PC-3 (cell line): ENCODE measurements at regions not wholly inside any gene's neighbourhood (a gene's known extent, or its start where the extent isn't known, plus 50 kb on each side); places are given as distances from the start of the nearest gene placed in this dataset.

ENCODE experiments used
- ATAC-seq: fragments of 200-7000 bp; cut with Tn5 transposase; 2 replicates; pipeline ENCODE4 v1.9.1; 2020; ENCODE audit warnings: mild to moderate bottlenecking, moderate library complexity
- BruUV-seq: library from RNA; stranded (reverse); fragments of 400-500 nt; replicated peaks from 2 replicates; lab custom pipeline; 2021; lab: Mats Ljungman, UMichigan
- CTCF ChIA-PET: fragments of 300-600 bp; sonication (Branson Sonifier 250); formaldehyde crosslinking; loops from one replicate; lab custom pipeline; 2022; ENCODE audit warnings: antibody characterized with exemption; lab: Charles Lee
- POLR2A ChIA-PET: fragments of 300-600 bp; sonication (Branson Sonifier 250); formaldehyde crosslinking; loops from one replicate; lab custom pipeline; 2022; ENCODE audit warnings: antibody characterized with exemption; ENCODE audit not compliant: unreplicated experiment; lab: Charles Lee
- DNase-seq: peaks from one replicate; pipeline ENCODE4 v3.0.0-alpha.2; 2015
- H2AFZ ChIP-seq: fragments of 300-600 bp; sonication (generic); 2 replicates; pipeline ENCODE4 v1.6.0; 2016; ENCODE audit warnings: antibody characterized with exemption, low read length
- H3F3A ChIP-seq: fragments of 300-600 bp; sonication (generic); one replicate; pipeline ENCODE4 v1.6.0; 2017; ENCODE audit warnings: antibody characterized with exemption, low read length, control low read depth, mild to moderate bottlenecking; ENCODE audit not compliant: unreplicated experiment
- H3K27ac ChIP-seq: fragments of 300-600 bp; sonication (generic); 2 replicates; pipeline ENCODE4 v1.5.1; 2016; ENCODE audit warnings: mild to moderate bottlenecking, low read length
- H3K27me3 ChIP-seq: fragments of 300-600 bp; sonication (generic); 2 replicates; pipeline ENCODE4 v1.6.1; 2016; ENCODE audit warnings: low read length, mixed read lengths
- H3K36me3 ChIP-seq: fragments of 300-600 bp; sonication (generic); 2 replicates; pipeline ENCODE4 v1.6.1; 2016; ENCODE audit warnings: low read depth, mixed run types, low read length, mixed read lengths
- H3K4me1 ChIP-seq: fragments of 300-600 bp; sonication (generic); 2 replicates; pipeline ENCODE4 v1.5.1; 2016; ENCODE audit warnings: low read length; ENCODE audit not compliant: insufficient read depth
- H3K4me2 ChIP-seq: fragments of 300-600 bp; sonication (generic); 2 replicates; pipeline ENCODE4 v1.6.0; 2016; ENCODE audit warnings: low read length
- H3K4me3 ChIP-seq: fragments of 300-600 bp; sonication (generic); 2 replicates; pipeline ENCODE4 v1.5.1; 2016; ENCODE audit warnings: mild to moderate bottlenecking, low read length, mixed read lengths
- H3K79me2 ChIP-seq: fragments of 300-600 bp; sonication (generic); 2 replicates; pipeline ENCODE4 v1.6.1; 2017; ENCODE audit warnings: low read length, mixed read lengths
- H3K9ac ChIP-seq: fragments of 300-600 bp; sonication (generic); 2 replicates; pipeline ENCODE4 v1.6.0; 2016; ENCODE audit warnings: mild to moderate bottlenecking, low read length
- H3K9me2 ChIP-seq: fragments of 300-600 bp; sonication (generic); replicated peaks from 2 replicates; pipeline ENCODE4 v1.6.1; 2016; ENCODE audit warnings: mixed run types, low read length, mixed read lengths
- H3K9me3 ChIP-seq: fragments of 300-600 bp; sonication (generic); 2 replicates; pipeline ENCODE4 v1.6.1; 2016; ENCODE audit warnings: low read length, mixed read lengths
- H4K20me1 ChIP-seq: fragments of 300-600 bp; sonication (generic); 2 replicates; pipeline ENCODE4 v1.6.1; 2016; ENCODE audit warnings: low read length, mixed read lengths
- CTCF ChIP-seq: fragments of 300-600 bp; sonication (generic); conservative IDR thresholded peaks from 2 replicates; pipeline ENCODE4 v1.5.1; 2017; ENCODE audit warnings: antibody characterized with exemption, low read depth, mild to moderate bottlenecking, low read length
- EZH2 ChIP-seq: fragments of 300-600 bp; sonication (generic); IDR thresholded peaks from one replicate; pipeline ENCODE4 v1.6.1; 2017; ENCODE audit warnings: antibody characterized with exemption, mild to moderate bottlenecking, low read length; ENCODE audit not compliant: unreplicated experiment
- EZH2phosphoT487 ChIP-seq: fragments of 300-600 bp; sonication (generic); IDR thresholded peaks from 2 replicates; pipeline ENCODE4 v1.6.1; 2018; ENCODE audit warnings: mild to moderate bottlenecking, antibody characterized with exemption, low read length, borderline replicate concordance
- intact Hi-C: fragments of 100-400 bp; cut with micrococcal nuclease; formaldehyde crosslinking; loops from 2 replicates; pipeline ENCODE4 v1.9.0; 2023

DNA sequence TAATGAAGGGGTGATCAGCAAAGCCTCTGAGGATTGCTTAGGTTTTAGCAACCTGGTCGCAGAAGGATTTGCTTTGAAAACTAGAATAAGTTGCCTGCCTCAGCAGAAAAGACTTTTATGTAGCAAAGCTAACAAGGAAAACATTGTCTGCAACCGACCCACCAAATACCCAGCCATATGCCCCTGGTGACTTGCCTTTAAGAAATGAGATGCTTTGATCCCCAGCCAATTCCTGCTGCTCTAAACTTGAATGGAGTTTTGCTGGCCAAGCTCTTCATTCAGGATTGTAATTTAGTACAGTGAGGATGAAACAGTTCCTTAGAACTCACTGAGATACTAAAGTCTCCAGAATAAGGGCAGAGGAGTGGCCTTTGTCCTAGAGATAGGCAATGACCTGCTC, 139.8 kb upstream of the PROK2 start:
- no peak overlapping the region for H3K4me2 ChIP-seq
- POLR2A ChIA-PET: no interaction called here
- no peak for DNase-seq
- H3K9ac ChIP-seq: no peak overlapping the region
- no peak for TF ChIP-seq EZH2
- TF ChIP-seq EZH2phosphoT487: no peak
- no peaks in the 10 kb centered on the region for H3K79me2 ChIP-seq
- no peak overlapping the region for H2AFZ ChIP-seq
- BruUV-seq: no TSS peak
- ATAC-seq: no peak
- H4K20me1 ChIP-seq: no peaks in the 10 kb centered on the region
- no peaks in the 10 kb centered on the region for H3K36me3 ChIP-seq
- no peaks in the 10 kb centered on the region for H3K4me1 ChIP-seq
- peaks cover 48% of the 10 kb centered on the region for H3K27me3 ChIP-seq
- H3K4me3 ChIP-seq: no peak overlapping the region
- H3F3A ChIP-seq: no peaks in the 10 kb centered on the region
- H3K9me3 ChIP-seq: no peaks in the 10 kb centered on the region
- intact Hi-C loops: no loop called here
- no peak overlapping the region for H3K27ac ChIP-seq
- H3K9me2 ChIP-seq: no peaks in the 10 kb centered on the region
- CTCF ChIA-PET: no interaction called here

GRCh38 chr3:71921036-71921435, 136.1 kb upstream of the PROK2 start:
- Histone ChIP-seq H3K79me2 (no peaks in the 10 kb centered on the region), H3K27me3 (peaks cover 65% of the 10 kb centered on the region), H3K4me1 (no peaks in the 10 kb centered on the region), H3K4me3 (no peak overlapping the region), H3K9me2 (no peaks in the 10 kb centered on the region), H3K27ac (no peak overlapping the region), H3F3A (no peaks in the 10 kb centered on the region), H3K9ac (no peak overlapping the region), H4K20me1 (no peaks in the 10 kb centered on the region), H3K36me3 (no peaks in the 10 kb centered on the region), H3K9me3 (no peaks in the 10 kb centered on the region), H3K4me2 (no peak overlapping the region), H2AFZ (no peak overlapping the region)
- intact Hi-C loops: no loop called here
- TF ChIP-seq CTCF (no peak), EZH2phosphoT487 (no peak), EZH2 (no peak)
- POLR2A ChIA-PET: no interaction called here
- BruUV-seq: no TSS peak
- CTCF ChIA-PET: no interaction called here
- no peak for DNase-seq
- ATAC-seq: no peak

- BruUV-seq: no TSS peak
- H3F3A ChIP-seq: no peaks in the 10 kb centered on the region
- H3K9me3 ChIP-seq: no peaks in the 10 kb centered on the region
- intact Hi-C loops: no loop called here
- no peak overlapping the region for H2AFZ ChIP-seq
- TF ChIP-seq CTCF (no peak), EZH2 (no peak), EZH2phosphoT487 (no peak)
- H3K27ac ChIP-seq: no peak overlapping the region
- no peaks in the 10 kb centered on the region for H3K36me3 ChIP-seq
- peaks cover 68% of the 10 kb centered on the region for H3K27me3 ChIP-seq
- ATAC-seq: no peak
- DNase-seq: no peak
- H3K9ac ChIP-seq: no peak overlapping the region
- no peak overlapping the region for H3K4me3 ChIP-seq
- H3K9me2 ChIP-seq: no peaks in the 10 kb centered on the region
- no peaks in the 10 kb centered on the region for H4K20me1 ChIP-seq
- CTCF ChIA-PET: no interaction called here
- H3K79me2 ChIP-seq: no peaks in the 10 kb centered on the region
- no peaks in the 10 kb centered on the region for H3K4me1 ChIP-seq
- POLR2A ChIA-PET: no interaction called here
- H3K4me2 ChIP-seq: no peak overlapping the region
These were observed 134.6 kb upstream of the PROK2 start for GRCh38 chr3:71919572-71919971.
